Suprapubic skin (tissue), 3 donors: ENCODE measurements at regions not wholly inside any gene's neighbourhood (a gene's known extent, or its start where the extent isn't known, plus 50 kb on each side); places are given as distances from the start of the nearest gene placed in this dataset.
"Not testable (repeated sequence)": the region's sequence is repeated elsewhere in the genome, so short reads cannot be mapped to it uniquely, and the experiment has no call there.

ENCODE experiments used
- EP300 ChIP-seq: sonication (generic); formaldehyde crosslinking; IDR thresholded peaks from one replicate; pipeline ENCODE4 v1.6.1; 2017; ENCODE audit warnings: antibody characterized with exemption
- POLR2A ChIP-seq, 2 donors: fragments of 450-650 bp; IDR thresholded peaks; one replicate each; pipeline ENCODE4 v1.6.1; 2017; ENCODE audit warnings: antibody characterized with exemption in 2 of 2, mild to moderate bottlenecking in 2 of 2, moderate library complexity in 2 of 2
- TF ChIP-seq, protein P1 (sequence below), 2 donors: fragments of 200-600 bp in 1 of 2; fragments of 450-650 bp in 1 of 2; sonication (generic) in 1 of 2; IDR thresholded peaks; one replicate each; pipeline ENCODE4 v1.5.1; 2016 to 2019; ENCODE audit warnings: antibody characterized with exemption in 2 of 2, mild to moderate bottlenecking in 1 of 2, moderate library complexity in 1 of 2

DNA sequence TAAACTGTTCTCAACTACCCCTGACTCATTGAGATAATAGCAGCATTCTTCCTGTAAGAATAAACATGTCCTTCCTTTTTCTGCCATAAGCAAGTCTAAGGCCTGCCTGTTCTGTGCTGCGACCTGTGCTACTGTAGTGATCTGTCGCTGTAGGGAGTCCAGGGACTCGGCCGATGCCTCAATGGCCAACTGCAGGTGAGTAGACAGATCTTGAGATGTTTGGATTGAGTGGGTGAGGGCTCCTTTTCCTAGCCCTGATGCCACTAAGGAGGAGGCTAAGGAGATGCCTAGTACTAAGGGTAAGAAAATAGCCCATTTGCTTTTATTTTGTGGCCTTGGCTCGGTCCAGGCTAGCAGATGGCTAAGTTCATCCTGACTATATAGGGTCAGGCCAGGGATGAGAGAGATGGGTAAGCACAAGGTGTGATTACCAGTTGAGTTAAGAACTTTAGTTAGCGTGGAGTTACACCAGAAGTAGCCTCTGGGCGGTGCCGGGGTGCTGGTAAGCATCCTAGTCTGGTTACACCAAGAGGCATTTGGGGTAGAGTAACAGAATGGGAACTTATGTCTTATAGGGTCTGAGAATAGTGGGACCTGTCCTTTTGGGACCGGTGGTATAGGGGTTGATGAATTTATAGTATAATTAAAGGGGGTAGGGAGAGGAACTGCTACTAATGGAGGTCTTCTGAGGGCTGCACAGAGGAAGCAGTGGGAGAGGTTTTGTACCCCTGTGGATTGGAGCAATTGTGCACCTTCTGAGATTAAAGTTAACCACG is 642.4 kb upstream of the DPP6 start:
- TF ChIP-seq, protein P1, sequence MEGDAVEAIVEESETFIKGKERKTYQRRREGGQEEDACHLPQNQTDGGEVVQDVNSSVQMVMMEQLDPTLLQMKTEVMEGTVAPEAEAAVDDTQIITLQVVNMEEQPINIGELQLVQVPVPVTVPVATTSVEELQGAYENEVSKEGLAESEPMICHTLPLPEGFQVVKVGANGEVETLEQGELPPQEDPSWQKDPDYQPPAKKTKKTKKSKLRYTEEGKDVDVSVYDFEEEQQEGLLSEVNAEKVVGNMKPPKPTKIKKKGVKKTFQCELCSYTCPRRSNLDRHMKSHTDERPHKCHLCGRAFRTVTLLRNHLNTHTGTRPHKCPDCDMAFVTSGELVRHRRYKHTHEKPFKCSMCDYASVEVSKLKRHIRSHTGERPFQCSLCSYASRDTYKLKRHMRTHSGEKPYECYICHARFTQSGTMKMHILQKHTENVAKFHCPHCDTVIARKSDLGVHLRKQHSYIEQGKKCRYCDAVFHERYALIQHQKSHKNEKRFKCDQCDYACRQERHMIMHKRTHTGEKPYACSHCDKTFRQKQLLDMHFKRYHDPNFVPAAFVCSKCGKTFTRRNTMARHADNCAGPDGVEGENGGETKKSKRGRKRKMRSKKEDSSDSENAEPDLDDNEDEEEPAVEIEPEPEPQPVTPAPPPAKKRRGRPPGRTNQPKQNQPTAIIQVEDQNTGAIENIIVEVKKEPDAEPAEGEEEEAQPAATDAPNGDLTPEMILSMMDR (IDR thresholded peaks at IDR 0.05): not testable (repeated sequence)
- not testable (repeated sequence) for TF ChIP-seq POLR2A (IDR thresholded peaks at IDR 0.05); EP300
